ENCODE measurements at regions not wholly inside any gene's neighbourhood (a gene's known extent, or its start where the extent isn't known, plus 50 kb on each side); places are given as distances from the start of the nearest gene placed in this dataset.
A peak's percentile ranks its signal among the peaks of the same experiment; 100 is the strongest.

DNA sequence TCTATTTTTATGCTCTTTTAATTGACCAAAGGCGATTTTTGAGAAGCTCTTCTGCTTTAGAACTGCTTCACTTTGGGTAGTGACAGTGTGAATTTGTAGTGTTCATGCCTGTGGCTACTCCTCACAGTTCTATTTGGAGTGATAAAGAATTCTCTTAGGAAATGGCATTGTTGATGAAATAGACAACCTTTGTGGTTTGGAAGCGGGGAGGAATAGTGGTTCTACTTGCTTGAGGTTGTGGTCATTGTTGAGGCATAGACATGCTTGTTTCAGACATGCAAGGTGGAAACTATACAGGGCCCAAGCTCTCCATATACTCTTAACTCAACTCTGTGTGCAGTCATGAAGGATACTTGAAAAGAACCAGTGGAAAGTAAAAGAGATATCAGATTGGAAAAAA, 481.1 kb upstream of the NEGR1 start:
- Histone ChIP-seq H3K27me3 (ENCODE audit: insufficient read depth, insufficient read length) (no peaks in the 10 kb centered on the region), H3K4me1 (ENCODE audit: insufficient read depth, insufficient read length) (no peaks in the 10 kb centered on the region), H3K4me3 (ENCODE audit: insufficient read length, low read depth) (no peak overlapping the region), H3K36me3 (ENCODE audit: insufficient read depth, insufficient read length, low read length) (no peaks in the 10 kb centered on the region), H3K9ac (ENCODE audit: insufficient read length, low read depth) (no peak overlapping the region), H3K9me3 (ENCODE audit: insufficient read depth, low read length) (0 out of 2 replicates have a peak, but pooled peaks cover 6% of the 10 kb centered on the region)
- TF ChIP-seq SUZ12 (IDR thresholded peaks at IDR 0.05; ENCODE audit: extremely low read depth, insufficient read depth, insufficient read length), result no peak
- TF ChIP-seq YY1 (IDR thresholded peaks at IDR 0.05; ENCODE audit: insufficient read depth, insufficient read length), result no peak
- TF ChIP-seq ZNF274 (IDR thresholded peaks at IDR 0.05; ENCODE audit: low read depth, low read length), result no peak
- DNase-seq (ENCODE audit: low read depth, low spot score), result no peak

DNA sequence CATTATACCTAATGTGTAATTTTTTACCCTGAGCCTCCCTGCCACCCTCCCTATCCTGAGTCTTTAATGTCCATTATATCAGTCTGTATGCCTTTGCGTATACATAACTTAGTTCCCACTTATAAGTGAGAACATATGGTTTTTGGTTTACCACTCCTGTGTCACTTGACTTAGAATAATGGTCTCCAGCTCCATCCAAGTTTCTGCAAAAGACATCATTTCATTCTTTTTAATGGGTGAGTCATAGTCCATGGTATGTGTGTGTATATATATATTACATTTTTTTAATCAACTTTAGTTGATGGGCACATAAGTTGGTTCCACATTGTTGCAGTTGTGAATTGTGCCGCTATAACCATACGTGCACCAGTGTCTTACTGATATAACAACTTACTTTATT, 477.1 kb upstream of the NEGR1 start:
- Histone ChIP-seq H3K36me3 (ENCODE audit: insufficient read depth, insufficient read length, low read length) (no peaks in the 10 kb centered on the region), H3K4me3 (ENCODE audit: insufficient read length, low read depth) (no peak overlapping the region), H3K4me1 (ENCODE audit: insufficient read depth, insufficient read length) (no peaks in the 10 kb centered on the region), H3K27me3 (ENCODE audit: insufficient read depth, insufficient read length) (no peaks in the 10 kb centered on the region), H3K9ac (ENCODE audit: insufficient read length, low read depth) (no peak overlapping the region), H3K9me3 (ENCODE audit: insufficient read depth, low read length) (0 out of 2 replicates have a peak, but pooled peaks cover 6% of the 10 kb centered on the region)
- TF ChIP-seq ZNF274 (IDR thresholded peaks at IDR 0.05; ENCODE audit: low read depth, low read length) (no peak), YY1 (IDR thresholded peaks at IDR 0.05; ENCODE audit: insufficient read depth, insufficient read length) (no peak), SUZ12 (IDR thresholded peaks at IDR 0.05; ENCODE audit: extremely low read depth, insufficient read depth, insufficient read length) (no peak)
- DNase-seq (ENCODE audit: low read depth, low spot score), result no peak

DNA sequence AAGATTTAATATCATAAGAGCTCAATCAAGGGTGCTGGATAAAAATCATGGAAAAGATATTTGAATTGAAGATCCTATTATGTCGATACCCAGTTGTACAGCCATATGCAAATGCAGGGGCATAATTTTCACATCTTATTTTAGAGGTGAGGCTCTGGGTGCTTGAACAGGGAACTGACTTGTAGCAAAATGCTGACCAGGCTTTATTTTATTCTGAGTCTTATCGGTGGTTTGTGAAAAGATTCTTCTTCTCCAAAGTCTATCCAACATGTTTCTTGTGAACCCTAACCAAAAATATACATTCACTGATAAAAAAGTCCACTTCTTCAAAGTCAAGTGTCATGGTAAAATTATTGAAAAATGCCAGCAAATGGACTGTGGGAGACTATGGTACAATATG, 475.5 kb upstream of the NEGR1 start:
- DNase-seq (ENCODE audit: low read depth, low spot score), result no peak
- Histone ChIP-seq H3K4me1 (ENCODE audit: insufficient read depth, insufficient read length) (no peaks in the 10 kb centered on the region), H3K36me3 (ENCODE audit: insufficient read depth, insufficient read length, low read length) (no peaks in the 10 kb centered on the region), H3K4me3 (ENCODE audit: insufficient read length, low read depth) (no peak overlapping the region), H3K9ac (ENCODE audit: insufficient read length, low read depth) (no peak overlapping the region), H3K9me3 (ENCODE audit: insufficient read depth, low read length) (0 out of 2 replicates have a peak, but pooled peaks cover 6% of the 10 kb centered on the region), H3K27me3 (ENCODE audit: insufficient read depth, insufficient read length) (no peaks in the 10 kb centered on the region)
- TF ChIP-seq SUZ12 (IDR thresholded peaks at IDR 0.05; ENCODE audit: extremely low read depth, insufficient read depth, insufficient read length) (no peak), YY1 (IDR thresholded peaks at IDR 0.05; ENCODE audit: insufficient read depth, insufficient read length) (no peak), ZNF274 (IDR thresholded peaks at IDR 0.05; ENCODE audit: low read depth, low read length) (no peak)

DNA sequence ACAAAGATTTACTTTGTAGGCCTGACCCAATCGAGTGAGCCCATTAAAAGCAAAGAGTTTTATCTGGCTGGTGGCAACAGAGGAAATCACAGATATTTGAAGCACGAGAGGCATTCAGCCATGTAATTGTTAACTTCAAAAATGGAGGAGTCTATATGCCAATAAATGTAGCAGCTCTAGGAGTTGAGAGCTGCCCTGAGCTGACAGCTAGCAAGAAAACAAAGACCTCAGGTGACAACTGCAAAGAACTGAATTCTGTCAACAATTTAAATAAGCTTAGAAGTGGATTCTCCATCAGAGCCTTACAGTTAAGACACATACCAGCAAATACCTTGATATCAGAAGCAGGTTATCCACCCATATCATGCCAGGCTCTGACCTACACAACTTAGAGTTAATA, 463.1 kb upstream of the NEGR1 start:
- no peak for DNase-seq (ENCODE audit: low read depth, low spot score)
- TF ChIP-seq SUZ12 (IDR thresholded peaks at IDR 0.05; ENCODE audit: extremely low read depth, insufficient read depth, insufficient read length), result no peak
- no peak for TF ChIP-seq ZNF274 (IDR thresholded peaks at IDR 0.05; ENCODE audit: low read depth, low read length)
- no peak for TF ChIP-seq YY1 (IDR thresholded peaks at IDR 0.05; ENCODE audit: insufficient read depth, insufficient read length)
- Histone ChIP-seq H3K9me3 (ENCODE audit: insufficient read depth, low read length) (no peaks in the 10 kb centered on the region), H3K27me3 (ENCODE audit: insufficient read depth, insufficient read length) (no peaks in the 10 kb centered on the region), H3K4me1 (ENCODE audit: insufficient read depth, insufficient read length) (no peaks in the 10 kb centered on the region), H3K36me3 (ENCODE audit: insufficient read depth, insufficient read length, low read length) (no peaks in the 10 kb centered on the region), H3K9ac (ENCODE audit: insufficient read length, low read depth) (no peak overlapping the region), H3K4me3 (ENCODE audit: insufficient read length, low read depth) (no peak overlapping the region)

DNA sequence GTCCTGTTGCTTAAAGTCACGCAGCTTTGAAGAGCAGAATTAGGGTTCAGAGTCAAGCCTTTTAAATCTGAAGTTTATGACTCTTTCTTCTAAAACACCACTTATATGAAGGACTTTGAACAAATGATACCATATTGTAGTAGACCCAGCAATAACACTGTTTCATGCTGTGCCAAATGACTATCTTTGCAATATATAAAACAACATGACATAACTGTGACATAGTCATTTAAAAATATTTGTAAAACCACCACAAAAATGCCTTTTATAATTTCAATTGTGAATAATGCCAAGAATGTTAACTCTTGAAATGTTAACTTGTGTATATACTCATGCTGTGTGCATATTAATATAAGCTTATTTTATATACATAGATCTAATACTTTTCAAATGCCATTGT, 452.1 kb upstream of the NEGR1 start:
- Histone ChIP-seq H3K9ac (ENCODE audit: insufficient read length, low read depth) (no peak overlapping the region), H3K4me3 (ENCODE audit: insufficient read length, low read depth) (no peak overlapping the region), H3K9me3 (ENCODE audit: insufficient read depth, low read length) (peaks cover 4% of the 10 kb centered on the region; the same call in 1 of the 2 replicates), H3K27me3 (ENCODE audit: insufficient read depth, insufficient read length) (no peaks in the 10 kb centered on the region), H3K4me1 (ENCODE audit: insufficient read depth, insufficient read length) (no peaks in the 10 kb centered on the region), H3K36me3 (ENCODE audit: insufficient read depth, insufficient read length, low read length) (no peaks in the 10 kb centered on the region)
- no peak for DNase-seq (ENCODE audit: low read depth, low spot score)
- TF ChIP-seq SUZ12 (IDR thresholded peaks at IDR 0.05; ENCODE audit: extremely low read depth, insufficient read depth, insufficient read length) (no peak), YY1 (IDR thresholded peaks at IDR 0.05; ENCODE audit: insufficient read depth, insufficient read length) (no peak), ZNF274 (IDR thresholded peaks at IDR 0.05; ENCODE audit: low read depth, low read length) (no peak)

DNA sequence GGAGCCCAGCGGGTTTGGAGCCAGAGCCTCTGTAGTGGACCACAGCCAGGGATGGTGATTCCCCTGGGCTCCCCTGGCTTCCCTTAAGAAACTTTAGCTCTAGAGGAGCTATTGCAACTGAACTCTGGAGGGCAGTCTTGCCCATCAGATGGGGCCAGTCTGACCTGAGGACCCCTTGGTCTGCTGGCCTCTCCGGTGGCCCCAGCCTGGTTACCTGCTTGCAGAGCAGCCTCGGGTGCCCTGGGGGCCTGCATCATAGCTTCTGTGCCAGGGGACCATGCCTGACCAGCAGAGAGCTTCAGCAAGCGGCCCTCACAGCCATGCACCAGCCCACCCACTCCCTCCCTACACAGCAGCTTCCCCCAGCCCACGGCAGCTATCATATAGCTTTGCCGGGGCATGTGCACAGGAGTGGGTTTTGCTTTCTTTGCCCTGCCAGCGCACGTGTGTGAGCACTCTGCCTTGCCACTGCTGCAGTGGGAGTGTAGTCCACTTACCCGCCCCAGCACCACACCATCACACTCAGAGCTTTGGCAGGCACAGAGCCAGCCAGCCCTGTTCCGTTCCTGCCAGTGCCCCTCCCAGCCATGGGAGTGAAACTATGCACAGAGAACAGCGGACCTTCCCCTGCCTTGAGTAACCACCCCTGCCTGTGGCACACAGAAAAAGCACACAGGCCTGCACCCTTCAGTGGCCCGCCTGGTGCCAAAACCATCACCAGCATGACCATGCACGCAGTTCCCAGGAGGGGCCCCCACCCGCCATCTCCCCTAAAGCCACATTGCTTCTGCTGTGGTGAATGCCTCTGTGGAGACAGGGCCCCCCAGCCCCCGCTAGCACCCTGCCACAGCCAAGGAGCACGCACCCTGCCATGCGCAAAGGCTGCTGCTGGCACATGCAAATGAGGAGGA, 442.9 kb upstream of the NEGR1 start:
- no peak for TF ChIP-seq YY1 (IDR thresholded peaks at IDR 0.05; ENCODE audit: insufficient read depth, insufficient read length)
- no peak for TF ChIP-seq ZNF274 (IDR thresholded peaks at IDR 0.05; ENCODE audit: low read depth, low read length)
- TF ChIP-seq SUZ12 (IDR thresholded peaks at IDR 0.05; ENCODE audit: extremely low read depth, insufficient read depth, insufficient read length), result no peak
- Histone ChIP-seq H3K4me3 (ENCODE audit: insufficient read length, low read depth) (no peak overlapping the region), H3K4me1 (ENCODE audit: insufficient read depth, insufficient read length) (peaks cover 7% of the 10 kb centered on the region), H3K9me3 (ENCODE audit: insufficient read depth, low read length) (no peaks in the 10 kb centered on the region), H3K36me3 (ENCODE audit: insufficient read depth, insufficient read length, low read length) (no peaks in the 10 kb centered on the region), H3K9ac (ENCODE audit: insufficient read length, low read depth) (no peak overlapping the region), H3K27me3 (ENCODE audit: insufficient read depth, insufficient read length) (no peaks in the 10 kb centered on the region)
- DNase-seq (ENCODE audit: low read depth, low spot score), result peak; percentile 35

DNA sequence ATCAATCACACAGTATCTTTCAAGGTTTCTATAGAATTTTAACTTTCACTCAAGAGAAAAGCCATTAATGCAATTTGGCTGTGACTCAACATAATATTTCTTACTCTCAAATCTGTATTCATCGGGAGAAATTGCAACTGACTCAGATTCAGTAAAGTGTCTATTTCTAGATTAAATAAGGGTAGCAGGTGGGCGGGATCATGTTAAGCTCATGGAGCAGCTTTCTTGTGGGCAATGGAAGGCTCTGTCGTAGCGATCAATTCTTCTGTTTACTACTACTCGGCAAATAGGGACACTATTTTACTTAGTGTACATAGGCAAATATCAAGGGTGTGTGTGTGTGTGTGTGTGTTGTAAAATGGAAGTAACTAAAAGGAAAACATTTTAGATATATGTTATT, 423.6 kb upstream of the NEGR1 start:
- H3K4me1 ChIP-seq (ENCODE audit: insufficient read depth, insufficient read length), result no peaks in the 10 kb centered on the region
- no peak for TF ChIP-seq ZNF274 (IDR thresholded peaks at IDR 0.05; ENCODE audit: low read depth, low read length)
- H3K4me3 ChIP-seq (ENCODE audit: insufficient read length, low read depth), result no peak overlapping the region
- no peaks in the 10 kb centered on the region for H3K27me3 ChIP-seq (ENCODE audit: insufficient read depth, insufficient read length)
- no peak overlapping the region for H3K9ac ChIP-seq (ENCODE audit: insufficient read length, low read depth)
- no peaks in the 10 kb centered on the region for H3K9me3 ChIP-seq (ENCODE audit: insufficient read depth, low read length)
- DNase-seq (ENCODE audit: low read depth, low spot score), result no peak
- H3K36me3 ChIP-seq (ENCODE audit: insufficient read depth, insufficient read length, low read length), result no peaks in the 10 kb centered on the region

All from NT2/D1 (cell line).